ENCODE measurements at regions not wholly inside any gene's neighbourhood (a gene's known extent, or its start where the extent isn't known, plus 50 kb on each side); places are given as distances from the start of the nearest gene placed in this dataset.

DNA sequence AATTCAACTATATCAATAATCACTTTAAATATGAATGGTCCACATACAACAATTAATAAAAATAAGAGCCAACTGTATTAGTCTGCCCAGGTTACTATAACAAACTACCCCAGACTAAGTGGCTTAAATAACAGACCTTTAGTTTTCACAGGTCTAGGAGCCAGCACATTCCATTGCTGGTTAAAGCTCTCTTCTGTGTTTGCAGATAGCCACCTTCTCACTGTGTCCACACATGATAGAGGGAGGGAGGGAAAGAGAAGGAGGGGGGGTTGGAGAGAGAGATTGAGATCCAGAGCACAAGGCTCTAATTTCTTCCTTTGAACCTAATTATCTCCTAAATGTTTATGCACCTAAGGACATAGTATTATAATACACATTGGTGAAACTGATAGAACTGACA lies 267.8 kb upstream of the NXPH2 start:
- no peak overlapping the region for H3K27ac ChIP-seq (ENCODE audit: extremely low read depth, low read depth, low read length)
- no peaks in the 10 kb centered on the region for H3K27me3 ChIP-seq (ENCODE audit: control insufficient read depth in 2 of 2, insufficient read depth in 2 of 2, low read length in 2 of 2)
- no peaks in the 10 kb centered on the region for H3K79me2 ChIP-seq (ENCODE audit: control insufficient read depth, insufficient read depth, low read length)
- no peaks in the 10 kb centered on the region for H4K20me1 ChIP-seq (replicated peaks; ENCODE audit: control insufficient read depth, insufficient read depth, low read length)
- ChIA-PET POLR2A (no interaction called here), CTCF (ENCODE audit: low intra/inter-chr PET ratio) (no interaction called here)
- in situ Hi-C loops (cut with MboI) (no loop called here), intact Hi-C loops (cut with micrococcal nuclease) (no loop called here)
- DNase-seq (ENCODE audit: extremely low read depth in 1 of 4, low spot score in 3 of 4) (no peak), ATAC-seq (no peak), FAIRE-seq (no peak)
- H3K9me3 ChIP-seq (replicated peaks; ENCODE audit: control insufficient read depth, insufficient read depth, low read depth, low read length) = peaks cover 1% of the 10 kb centered on the region; the same call in 1 of the 2 replicates
- H3K9me1 ChIP-seq (ENCODE audit: control insufficient read depth, insufficient read depth, low read length) = no peaks in the 10 kb centered on the region
- no peak overlapping the region for H3K9ac ChIP-seq (ENCODE audit: insufficient read depth in 1 of 2, low read depth in 2 of 2, low read length in 2 of 2)
- no TSS peak for BruUV-seq (replicated peaks)
- H3K4me2 ChIP-seq (ENCODE audit: insufficient read depth, low read length) = no peak overlapping the region
- H3K4me1 ChIP-seq (replicated peaks in 1 of 2; ENCODE audit: control insufficient read depth in 2 of 2, insufficient read depth in 2 of 2, low read length in 2 of 2) = no peaks in the 10 kb centered on the region
- H3K4me3 ChIP-seq = no peak overlapping the region
- H2AFZ ChIP-seq (ENCODE audit: low read depth, low read length) = no peak overlapping the region
- no peaks in the 10 kb centered on the region for H3K36me3 ChIP-seq (ENCODE audit: control insufficient read depth, insufficient read depth, low read length)
- TF ChIP-seq, protein P1, sequence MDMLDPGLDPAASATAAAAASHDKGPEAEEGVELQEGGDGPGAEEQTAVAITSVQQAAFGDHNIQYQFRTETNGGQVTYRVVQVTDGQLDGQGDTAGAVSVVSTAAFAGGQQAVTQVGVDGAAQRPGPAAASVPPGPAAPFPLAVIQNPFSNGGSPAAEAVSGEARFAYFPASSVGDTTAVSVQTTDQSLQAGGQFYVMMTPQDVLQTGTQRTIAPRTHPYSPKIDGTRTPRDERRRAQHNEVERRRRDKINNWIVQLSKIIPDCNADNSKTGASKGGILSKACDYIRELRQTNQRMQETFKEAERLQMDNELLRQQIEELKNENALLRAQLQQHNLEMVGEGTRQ (CRISPR knock-in tag; IDR thresholded peaks at IDR 0.05) = no peak
- no peak for TF ChIP-seq NFATC3 (IDR thresholded peaks at IDR 0.05)
- TF ChIP-seq RNF2 (IDR thresholded peaks at IDR 0.05) = no peak
- no peak for TF ChIP-seq U2AF1 (optimal IDR thresholded peaks at IDR 0.05; ENCODE audit: low read depth, low read length)
- TF ChIP-seq, protein P2, sequence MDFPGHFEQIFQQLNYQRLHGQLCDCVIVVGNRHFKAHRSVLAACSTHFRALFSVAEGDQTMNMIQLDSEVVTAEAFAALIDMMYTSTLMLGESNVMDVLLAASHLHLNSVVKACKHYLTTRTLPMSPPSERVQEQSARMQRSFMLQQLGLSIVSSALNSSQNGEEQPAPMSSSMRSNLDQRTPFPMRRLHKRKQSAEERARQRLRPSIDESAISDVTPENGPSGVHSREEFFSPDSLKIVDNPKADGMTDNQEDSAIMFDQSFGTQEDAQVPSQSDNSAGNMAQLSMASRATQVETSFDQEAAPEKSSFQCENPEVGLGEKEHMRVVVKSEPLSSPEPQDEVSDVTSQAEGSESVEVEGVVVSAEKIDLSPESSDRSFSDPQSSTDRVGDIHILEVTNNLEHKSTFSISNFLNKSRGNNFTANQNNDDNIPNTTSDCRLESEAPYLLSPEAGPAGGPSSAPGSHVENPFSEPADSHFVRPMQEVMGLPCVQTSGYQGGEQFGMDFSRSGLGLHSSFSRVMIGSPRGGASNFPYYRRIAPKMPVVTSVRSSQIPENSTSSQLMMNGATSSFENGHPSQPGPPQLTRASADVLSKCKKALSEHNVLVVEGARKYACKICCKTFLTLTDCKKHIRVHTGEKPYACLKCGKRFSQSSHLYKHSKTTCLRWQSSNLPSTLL (IDR thresholded peaks at IDR 0.05) = no peak
- TF ChIP-seq BCOR (IDR thresholded peaks at IDR 0.05) = no peak
- no peak for TF ChIP-seq U2AF2 (optimal IDR thresholded peaks at IDR 0.05; ENCODE audit: low read depth, low read length)
- TF ChIP-seq POLR3A (IDR thresholded peaks at IDR 0.05; ENCODE audit: borderline replicate concordance, extremely low read depth, insufficient read depth, insufficient read length) = no peak
- TF ChIP-seq, protein P3, sequence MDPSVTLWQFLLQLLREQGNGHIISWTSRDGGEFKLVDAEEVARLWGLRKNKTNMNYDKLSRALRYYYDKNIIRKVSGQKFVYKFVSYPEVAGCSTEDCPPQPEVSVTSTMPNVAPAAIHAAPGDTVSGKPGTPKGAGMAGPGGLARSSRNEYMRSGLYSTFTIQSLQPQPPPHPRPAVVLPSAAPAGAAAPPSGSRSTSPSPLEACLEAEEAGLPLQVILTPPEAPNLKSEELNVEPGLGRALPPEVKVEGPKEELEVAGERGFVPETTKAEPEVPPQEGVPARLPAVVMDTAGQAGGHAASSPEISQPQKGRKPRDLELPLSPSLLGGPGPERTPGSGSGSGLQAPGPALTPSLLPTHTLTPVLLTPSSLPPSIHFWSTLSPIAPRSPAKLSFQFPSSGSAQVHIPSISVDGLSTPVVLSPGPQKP (CRISPR knock-in tag; IDR thresholded peaks at IDR 0.05) = no peak
- TF ChIP-seq HIVEP1 (CRISPR knock-in tag; IDR thresholded peaks at IDR 0.05) = no peak
- TF ChIP-seq, protein P4, sequence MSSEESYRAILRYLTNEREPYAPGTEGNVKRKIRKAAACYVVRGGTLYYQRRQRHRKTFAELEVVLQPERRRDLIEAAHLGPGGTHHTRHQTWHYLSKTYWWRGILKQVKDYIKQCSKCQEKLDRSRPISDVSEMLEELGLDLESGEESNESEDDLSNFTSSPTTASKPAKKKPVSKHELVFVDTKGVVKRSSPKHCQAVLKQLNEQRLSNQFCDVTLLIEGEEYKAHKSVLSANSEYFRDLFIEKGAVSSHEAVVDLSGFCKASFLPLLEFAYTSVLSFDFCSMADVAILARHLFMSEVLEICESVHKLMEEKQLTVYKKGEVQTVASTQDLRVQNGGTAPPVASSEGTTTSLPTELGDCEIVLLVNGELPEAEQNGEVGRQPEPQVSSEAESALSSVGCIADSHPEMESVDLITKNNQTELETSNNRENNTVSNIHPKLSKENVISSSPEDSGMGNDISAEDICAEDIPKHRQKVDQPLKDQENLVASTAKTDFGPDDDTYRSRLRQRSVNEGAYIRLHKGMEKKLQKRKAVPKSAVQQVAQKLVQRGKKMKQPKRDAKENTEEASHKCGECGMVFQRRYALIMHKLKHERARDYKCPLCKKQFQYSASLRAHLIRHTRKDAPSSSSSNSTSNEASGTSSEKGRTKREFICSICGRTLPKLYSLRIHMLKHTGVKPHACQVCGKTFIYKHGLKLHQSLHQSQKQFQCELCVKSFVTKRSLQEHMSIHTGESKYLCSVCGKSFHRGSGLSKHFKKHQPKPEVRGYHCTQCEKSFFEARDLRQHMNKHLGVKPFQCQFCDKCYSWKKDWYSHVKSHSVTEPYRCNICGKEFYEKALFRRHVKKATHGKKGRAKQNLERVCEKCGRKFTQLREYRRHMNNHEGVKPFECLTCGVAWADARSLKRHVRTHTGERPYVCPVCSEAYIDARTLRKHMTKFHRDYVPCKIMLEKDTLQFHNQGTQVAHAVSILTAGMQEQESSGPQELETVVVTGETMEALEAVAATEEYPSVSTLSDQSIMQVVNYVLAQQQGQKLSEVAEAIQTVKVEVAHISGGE (CRISPR knock-in tag; IDR thresholded peaks at IDR 0.05) = no peak
- TF ChIP-seq, protein P5, sequence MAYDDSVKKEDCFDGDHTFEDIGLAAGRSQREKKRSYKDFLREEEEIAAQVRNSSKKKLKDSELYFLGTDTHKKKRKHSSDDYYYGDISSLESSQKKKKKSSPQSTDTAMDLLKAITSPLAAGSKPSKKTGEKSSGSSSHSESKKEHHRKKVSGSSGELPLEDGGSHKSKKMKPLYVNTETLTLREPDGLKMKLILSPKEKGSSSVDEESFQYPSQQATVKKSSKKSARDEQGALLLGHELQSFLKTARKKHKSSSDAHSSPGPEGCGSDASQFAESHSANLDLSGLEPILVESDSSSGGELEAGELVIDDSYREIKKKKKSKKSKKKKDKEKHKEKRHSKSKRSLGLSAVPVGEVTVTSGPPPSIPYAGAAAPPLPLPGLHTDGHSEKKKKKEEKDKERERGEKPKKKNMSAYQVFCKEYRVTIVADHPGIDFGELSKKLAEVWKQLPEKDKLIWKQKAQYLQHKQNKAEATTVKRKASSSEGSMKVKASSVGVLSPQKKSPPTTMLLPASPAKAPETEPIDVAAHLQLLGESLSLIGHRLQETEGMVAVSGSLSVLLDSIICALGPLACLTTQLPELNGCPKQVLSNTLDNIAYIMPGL (CRISPR knock-in tag; IDR thresholded peaks at IDR 0.05) = no peak
- TF ChIP-seq, protein P6, sequence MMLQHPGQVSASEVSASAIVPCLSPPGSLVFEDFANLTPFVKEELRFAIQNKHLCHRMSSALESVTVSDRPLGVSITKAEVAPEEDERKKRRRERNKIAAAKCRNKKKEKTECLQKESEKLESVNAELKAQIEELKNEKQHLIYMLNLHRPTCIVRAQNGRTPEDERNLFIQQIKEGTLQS (IDR thresholded peaks at IDR 0.05) = no peak
- TF ChIP-seq, protein P6 (CRISPR knock-in tag; conservative IDR thresholded peaks at IDR 0.05) = no peak
